Stomach (tissue), 4 donors: ENCODE measurements at regions not wholly inside any gene's neighbourhood (a gene's known extent, or its start where the extent isn't known, plus 50 kb on each side); places are given as distances from the start of the nearest gene placed in this dataset.

Source experiments
- CTCF ChIP-seq, 7 experiments: fragments of 450-650 bp in 4 of 7; fragments of 200-600 bp in 3 of 7; sonication (generic) in 3 of 7; IDR thresholded peaks; one replicate each; pipeline ENCODE4 v1.5.1; 2016 to 2019; ENCODE audit warnings: antibody characterized with exemption in 7 of 7, control low read depth in 2 of 7, mild to moderate bottlenecking in 1 of 7
- POLR2A ChIP-seq, 4 donors: fragments of 450-650 bp; IDR thresholded peaks; one replicate each; pipeline ENCODE4 v1.6.1; 2016; ENCODE audit warnings: antibody characterized with exemption in 4 of 4, control low read depth in 2 of 4, mild to moderate bottlenecking in 1 of 4, moderate library complexity in 1 of 4

DNA sequence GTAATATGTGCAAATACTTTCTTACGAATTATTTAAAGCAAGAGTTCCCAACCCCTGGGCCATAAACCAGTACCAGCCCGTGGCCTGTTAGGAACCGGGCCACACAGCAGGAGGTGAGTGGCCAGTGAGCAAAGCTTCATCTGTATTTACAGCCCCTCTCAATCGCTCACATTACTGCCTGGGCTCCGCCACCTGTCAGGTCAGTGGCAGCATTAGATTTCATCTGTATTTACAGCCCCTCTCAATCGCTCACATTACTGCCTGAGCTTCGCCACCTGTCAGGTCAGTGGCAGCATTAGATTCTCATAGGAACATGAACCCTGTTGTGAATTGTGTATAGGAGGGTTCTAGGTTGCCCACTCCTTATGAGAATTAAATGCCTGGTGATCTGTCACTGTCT is 142.0 kb downstream of the RNASET2 start:
- TF ChIP-seq POLR2A (IDR thresholded peaks at IDR 0.05), result no peak
- TF ChIP-seq CTCF (IDR thresholded peaks at IDR 0.05), result no peak
